ENCODE measurements at regions not wholly inside any gene's neighbourhood (a gene's known extent, or its start where the extent isn't known, plus 50 kb on each side); places are given as distances from the start of the nearest gene placed in this dataset.

DNA sequence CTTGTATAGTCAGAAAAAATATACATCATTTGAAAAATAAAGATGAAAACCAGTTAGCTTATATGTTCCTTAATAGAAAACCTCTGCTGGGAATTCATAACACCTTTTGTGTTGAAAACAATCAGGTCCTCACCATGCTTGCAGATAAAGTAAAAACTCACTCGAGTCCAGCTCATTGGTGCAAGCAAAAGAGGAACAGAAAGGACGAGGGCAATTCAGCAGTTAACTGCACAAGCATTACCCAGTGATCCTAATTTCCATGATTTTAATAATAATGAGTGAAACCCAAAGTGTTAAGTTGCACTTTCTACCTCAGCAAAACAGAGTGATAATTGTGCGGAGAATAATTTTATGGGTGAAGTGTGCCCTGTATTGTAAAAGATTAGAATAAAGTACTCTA is 839.9 kb downstream of the BCL11A start:
- ATAC-seq (no peak), DNase-seq (ENCODE audit: low spot score) (no peak)
- intact Hi-C loops (cut with DNase I), result no loop called here

DNA sequence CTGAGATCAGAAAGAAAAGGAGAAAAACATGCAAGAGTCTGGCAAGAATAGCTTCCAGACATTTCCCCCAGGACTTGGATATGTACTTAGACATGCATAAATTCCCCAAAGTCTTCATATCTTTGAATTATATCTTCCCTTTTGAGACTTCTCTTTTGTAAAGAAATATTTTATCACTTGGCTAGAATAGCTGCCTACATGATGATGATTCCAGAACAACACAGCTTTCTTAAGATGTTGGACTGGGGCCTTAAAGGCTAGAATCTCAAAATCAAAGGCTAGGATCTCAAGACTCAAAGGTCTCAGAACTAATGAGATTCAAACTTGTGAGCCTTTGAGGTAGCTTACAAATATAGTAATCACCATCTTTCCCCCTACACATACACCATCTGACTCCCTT is 842.3 kb downstream of the BCL11A start:
- DNase-seq (ENCODE audit: low spot score) (no peak), ATAC-seq (no peak)
- intact Hi-C loops (cut with DNase I), result no loop called here

DNA sequence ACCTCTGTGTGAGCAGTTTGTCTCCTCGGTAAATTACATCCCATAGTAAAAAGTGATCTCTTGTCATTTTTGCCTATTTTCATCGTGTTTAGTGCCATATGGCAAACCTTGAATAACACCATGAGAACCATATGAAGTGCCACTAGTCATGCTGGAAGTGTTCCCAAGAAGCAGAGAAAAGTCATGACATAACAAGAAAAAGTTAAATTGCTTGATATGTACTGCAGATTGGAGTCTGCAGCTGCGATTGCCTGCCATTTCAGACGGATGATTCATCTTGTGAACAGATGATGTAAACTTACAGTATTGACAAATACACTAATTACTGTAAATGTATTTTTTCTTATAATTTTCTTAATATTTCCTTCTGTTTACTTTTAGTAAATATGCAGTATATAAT is 846.7 kb downstream of the BCL11A start:
- intact Hi-C loops (cut with DNase I), result no loop called here
- ATAC-seq (no peak), DNase-seq (ENCODE audit: low spot score) (no peak)

DNA sequence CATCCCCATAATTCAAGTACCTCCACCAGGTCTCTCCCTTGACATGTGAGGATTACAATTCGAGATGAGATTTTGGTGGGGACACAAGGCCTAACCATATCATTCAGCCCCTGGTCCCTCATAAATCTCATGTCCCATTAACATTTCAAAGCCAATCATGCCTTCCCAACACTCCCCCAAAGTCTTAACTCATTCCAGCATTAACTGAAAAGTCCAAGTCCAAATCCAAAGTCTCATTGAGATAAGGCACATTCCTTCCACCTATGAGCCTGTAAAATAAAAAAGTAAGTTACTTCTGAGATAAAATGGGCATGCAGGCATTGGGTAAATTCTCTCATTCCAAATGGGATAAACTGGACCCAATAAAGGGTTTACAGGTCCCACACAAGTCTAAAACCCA is 849.7 kb downstream of the BCL11A start:
- DNase-seq (ENCODE audit: low spot score), result no peak
- intact Hi-C loops (cut with DNase I), result no loop called here
- no peak for ATAC-seq

DNA sequence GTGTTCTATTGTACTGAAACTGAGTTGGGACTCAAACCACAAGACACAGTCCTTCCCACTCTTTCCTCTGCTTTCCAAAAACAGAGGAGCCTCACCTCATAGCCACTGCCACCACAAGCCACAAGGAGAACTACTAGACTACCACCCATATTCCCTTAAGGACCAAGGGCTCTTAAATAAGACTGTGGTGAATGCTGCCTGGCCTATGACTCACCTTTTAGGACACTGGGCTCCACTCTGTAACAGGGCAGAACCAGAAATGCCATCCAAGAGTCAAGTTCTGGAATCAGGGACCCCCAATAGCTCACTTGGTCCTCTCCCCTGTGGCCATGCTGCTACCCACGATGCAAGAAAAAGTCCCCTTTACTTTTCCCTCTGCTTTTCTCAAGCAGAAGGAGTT is 851.4 kb downstream of the BCL11A start:
- no peak for DNase-seq (ENCODE audit: low spot score)
- no peak for ATAC-seq
- intact Hi-C loops (cut with DNase I), result no loop called here

DNA sequence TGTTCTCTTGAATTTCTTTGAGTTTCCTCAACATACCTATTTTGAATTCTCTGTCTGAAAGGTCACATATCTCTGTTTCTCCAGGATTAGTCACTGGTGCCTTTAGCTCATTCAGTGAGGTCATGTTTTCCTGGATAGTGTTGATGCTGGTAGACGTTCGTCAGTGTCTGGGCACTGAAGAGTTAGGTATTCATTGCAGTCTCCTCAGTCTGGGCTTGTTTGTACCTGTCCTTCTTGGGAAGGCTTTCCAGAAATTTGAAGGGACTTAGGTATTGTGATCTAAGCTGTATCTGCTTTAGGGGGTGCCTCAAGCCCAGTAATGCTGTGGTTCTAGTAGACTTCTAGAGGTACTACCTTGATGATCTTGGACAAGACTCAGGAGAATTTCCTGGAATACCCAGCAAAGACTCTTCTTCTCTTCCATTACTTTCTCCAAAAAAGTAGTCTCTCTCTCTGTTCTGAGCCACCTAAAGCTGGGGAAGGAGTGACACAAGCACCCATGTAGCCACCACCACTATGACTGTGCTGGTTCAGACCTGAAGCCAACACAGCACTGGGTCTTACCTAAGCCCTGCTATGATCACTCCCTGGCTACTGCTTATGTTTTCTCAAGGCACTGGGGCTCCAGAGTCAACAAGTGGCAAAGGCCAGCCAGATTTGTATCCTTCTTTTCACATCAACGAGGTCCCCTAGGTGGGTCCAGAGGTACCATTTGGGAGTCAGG is 852.0 kb downstream of the BCL11A start:
- ATAC-seq, result no peak
- intact Hi-C loops (cut with DNase I), result no loop called here
- no peak for DNase-seq (ENCODE audit: low spot score)

DNA sequence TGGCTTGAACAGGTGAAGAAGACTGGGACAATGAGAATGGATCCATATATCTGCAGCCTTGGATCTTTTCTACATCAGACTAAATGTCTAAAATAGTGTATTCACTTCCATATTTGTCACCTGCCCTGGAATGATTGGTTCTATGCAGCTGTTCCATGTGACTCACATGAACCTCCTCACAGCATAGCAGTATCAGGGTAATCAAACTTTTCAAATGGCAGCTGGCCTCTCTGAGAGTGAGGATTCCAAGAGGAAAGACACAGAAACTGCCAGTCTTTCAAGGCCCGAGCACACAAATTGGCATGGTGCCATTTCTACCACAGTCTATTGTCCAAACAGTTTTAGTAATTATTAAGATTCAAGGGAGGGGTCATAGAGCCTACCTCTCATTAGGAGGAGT is 859.3 kb downstream of the BCL11A start:
- no peak for ATAC-seq
- DNase-seq (ENCODE audit: low spot score), result no peak
- intact Hi-C loops (cut with DNase I), result no loop called here

DNA sequence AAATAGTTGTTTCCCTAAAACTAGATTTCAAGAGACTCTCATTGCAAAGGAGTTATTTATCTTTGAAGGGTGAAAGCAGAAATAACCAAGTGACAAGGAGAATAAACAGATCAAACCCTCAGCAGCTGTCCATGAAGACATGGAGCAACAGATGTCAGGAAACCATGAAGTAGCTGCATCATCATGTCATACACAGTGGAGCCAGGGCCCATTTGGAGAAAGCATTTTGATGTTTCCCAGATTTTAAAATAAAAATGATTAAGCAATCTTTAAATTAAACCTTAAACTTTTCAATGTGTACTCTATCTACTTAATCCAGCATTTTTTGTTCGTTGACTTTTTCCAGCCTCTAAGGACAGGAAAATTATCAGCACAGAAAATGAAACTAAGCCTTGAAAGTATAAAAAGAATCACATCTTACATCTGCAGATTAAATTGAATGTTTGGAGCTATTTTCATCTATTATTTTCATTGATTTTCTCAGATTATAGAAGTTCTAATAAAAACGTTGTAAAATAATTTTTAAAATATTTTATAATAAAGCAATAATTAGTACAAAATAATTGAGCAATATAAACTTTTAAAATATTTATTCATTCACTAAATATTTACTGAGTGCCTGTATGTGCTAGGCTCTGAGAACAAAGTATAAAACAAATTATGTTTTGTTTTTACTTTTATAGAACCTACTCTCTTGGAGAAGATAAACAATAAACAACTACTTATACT is 860.1 kb downstream of the BCL11A start:
- DNase-seq (ENCODE audit: low spot score) (no peak), ATAC-seq (no peak)
- intact Hi-C loops (cut with DNase I), result no loop called here

DNA sequence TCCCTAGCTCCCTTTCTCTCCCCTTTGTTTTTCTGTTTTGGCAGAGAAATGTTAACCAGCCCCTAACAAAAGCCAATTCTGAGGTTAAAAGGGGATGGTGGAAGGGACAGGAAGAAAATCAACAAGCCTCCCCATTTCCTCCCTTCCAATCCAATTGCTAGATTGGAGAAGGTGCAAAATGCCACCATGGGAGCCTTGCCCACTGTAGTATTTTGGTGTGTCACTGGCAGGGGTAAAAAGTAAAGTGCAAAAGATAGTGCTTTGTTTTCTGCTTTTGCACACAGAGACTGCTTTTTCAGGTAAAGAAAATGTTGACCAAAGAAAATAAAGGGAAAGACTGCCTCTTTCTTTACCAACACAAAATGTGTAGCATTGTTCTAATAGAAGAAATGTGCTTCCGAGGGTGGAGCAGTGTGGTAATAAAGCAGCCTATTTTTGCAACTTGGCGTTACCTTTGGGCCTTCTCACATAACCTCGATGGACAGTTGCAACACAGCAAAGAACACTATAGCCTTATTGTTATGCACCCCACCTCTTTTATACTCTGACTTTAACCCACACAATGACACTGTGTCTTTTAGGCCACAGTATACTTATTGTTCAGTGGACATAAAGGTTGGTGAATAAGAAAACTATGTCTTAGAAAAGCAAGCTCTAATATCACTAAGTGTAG is 861.8 kb downstream of the BCL11A start:
- ATAC-seq, result no peak
- DNase-seq (ENCODE audit: low spot score), result no peak
- intact Hi-C loops (cut with DNase I), result no loop called here

DNA sequence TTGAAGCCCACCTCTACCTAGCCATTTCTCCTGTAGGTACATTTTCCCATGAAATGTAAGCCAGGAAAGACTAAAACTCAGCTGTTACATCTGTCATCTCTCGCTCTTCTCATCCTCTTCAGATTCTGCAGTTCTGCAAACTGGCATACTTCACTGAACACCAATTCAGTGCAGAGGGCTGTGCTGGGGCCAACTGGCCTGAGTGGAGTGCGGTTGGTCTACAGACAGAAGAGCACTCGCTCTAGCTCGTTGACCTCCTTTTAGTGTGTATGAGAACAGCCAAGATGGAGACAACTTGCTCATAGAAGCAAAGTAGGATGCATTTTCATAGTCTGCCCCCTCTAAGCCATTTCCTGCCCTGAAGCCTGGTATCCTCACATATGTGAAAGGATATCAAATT is 862.6 kb downstream of the BCL11A start:
- no peak for ATAC-seq
- DNase-seq (ENCODE audit: low spot score), result no peak
- intact Hi-C loops (cut with DNase I), result no loop called here

DNA sequence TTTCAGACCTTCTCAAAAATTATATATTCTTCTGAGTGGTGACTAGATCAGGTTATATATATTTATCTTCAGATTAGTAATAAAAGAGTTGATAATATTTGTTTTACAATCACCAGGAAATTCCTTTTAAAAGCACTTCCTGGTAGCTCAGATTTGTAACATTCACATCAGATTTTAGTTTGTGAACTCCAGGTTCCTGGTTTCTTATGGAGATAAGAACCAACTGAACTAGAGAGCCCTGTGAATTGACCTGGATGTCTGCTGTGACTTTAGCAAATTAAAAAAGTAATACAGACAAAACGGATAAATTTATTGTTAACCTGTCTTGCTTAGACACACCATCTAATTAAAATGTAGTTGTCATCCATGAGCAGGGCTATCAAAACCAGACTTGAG is 868.7 kb downstream of the BCL11A start:
- no peak for ATAC-seq
- intact Hi-C loops (cut with DNase I), result no loop called here
- no peak for DNase-seq (ENCODE audit: low spot score)

DNA sequence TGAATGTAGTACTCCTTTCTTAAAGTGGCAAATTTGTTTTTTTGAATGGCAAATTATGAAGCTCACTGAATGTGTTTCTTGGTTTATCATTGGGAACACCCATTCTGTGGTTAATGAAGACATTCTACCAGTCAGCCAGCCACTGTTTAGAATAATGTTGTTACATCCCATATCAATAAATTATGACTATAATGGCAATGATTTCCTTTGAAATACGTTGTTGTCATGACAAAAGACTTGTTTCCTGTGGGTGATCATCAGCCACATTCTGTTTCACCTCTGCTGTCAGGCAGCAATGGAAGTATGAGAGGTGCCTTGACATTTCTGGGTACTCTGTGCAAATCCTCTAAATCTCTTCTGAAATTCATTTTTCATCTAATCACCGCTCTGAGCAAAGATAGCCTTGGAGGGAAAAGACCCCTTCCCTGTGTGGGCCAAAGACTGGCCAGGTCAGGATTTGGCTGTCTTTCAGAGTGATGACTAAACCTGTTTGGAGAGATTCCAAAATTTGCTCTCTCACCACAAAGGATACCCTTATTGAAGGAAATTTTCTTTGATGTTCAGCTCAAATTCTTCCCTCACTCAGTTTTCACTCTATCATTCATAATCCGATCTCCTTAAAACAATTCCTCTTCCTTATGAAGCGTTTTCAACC is 869.2 kb downstream of the BCL11A start:
- intact Hi-C loops (cut with DNase I), result no loop called here
- ATAC-seq, result no peak
- no peak for DNase-seq (ENCODE audit: low spot score)

DNA sequence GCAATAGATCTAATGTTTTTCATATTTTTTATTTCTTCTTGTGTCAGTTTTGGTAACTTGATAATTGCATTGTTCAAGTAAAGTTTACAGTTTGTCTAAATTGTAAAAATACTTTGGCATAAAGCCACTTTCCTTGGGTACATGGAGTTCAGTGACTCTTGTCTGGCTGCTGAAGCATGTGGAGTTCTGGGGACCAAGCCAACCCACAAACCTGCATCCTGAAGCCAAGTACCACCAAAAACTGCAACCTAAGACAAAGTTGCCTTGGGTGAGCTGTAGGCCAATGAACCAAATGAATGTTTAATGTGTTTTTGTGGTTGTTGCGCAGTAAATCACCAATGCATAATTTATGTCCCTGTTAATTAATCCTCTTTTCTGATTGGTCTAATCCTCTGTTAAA is 872.6 kb downstream of the BCL11A start:
- intact Hi-C loops (cut with DNase I), result no loop called here
- DNase-seq (ENCODE audit: low spot score) (no peak), ATAC-seq (no peak)

DNA sequence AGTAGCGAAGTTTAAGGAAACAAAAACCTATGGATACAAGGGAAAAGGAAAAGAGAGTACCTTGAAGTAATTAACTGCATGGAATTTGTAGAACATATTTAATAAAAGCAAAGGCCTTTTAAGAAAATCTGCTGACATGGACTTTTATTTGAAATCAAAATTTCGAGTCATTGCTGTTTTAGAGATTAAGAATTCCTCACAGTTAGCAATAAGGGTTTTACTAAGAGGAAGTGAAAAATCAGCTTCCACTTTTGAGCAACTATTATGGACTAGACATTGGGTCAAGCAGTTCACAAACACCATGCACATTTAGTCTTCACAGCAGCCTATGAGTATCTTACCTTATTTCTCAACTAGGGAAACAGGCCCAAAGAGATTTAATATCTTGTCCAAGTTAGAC is 876.3 kb downstream of the BCL11A start:
- intact Hi-C loops (cut with DNase I), result no loop called here

DNA sequence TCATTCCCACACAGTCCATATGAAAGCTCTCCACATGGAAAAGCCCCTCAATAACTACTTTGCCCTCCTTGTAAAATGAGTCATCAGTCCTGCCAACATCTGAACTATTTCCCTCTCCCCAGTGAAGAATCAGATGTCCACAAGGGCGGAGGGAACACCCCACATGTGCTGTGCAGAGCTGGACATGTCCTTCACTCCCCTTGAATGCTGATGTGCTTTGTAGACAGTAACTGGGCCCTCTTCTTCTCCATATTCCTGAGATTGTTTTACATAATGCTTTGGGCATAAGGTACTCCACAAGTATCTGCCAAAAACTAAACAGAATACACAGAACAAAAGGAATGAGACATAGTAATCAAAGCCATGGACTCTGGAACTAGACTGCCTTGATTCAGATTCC is 879.4 kb downstream of the BCL11A start:
- intact Hi-C loops (cut with DNase I), result no loop called here
- DNase-seq (ENCODE audit: low spot score), result no peak
- no peak for ATAC-seq

More for the DNA sequence above, 876.3 kb downstream of the BCL11A start:
- ATAC-seq (no peak), DNase-seq (ENCODE audit: low spot score) (no peak)

DNA sequence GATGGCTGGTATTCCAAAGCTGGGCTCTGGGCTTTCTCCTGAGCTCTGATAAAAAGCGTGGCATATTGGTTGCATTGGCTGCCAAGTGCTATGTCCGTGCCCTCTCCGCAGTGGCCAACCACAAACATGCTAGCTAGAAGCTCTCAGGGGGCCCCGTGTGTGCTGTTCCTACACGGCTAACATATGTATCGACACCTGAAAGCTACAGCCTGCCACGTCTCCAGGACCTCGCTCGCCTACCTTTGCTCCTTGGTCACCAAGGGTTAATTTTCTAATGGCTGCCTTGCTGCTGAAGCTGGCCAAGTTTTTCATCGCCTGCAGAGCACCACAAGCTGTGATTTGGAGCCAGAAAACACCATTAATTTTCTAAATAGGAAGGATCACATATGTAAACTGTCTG is 888.4 kb downstream of the BCL11A start:
- no peak for DNase-seq (ENCODE audit: low spot score)
- intact Hi-C loops (cut with DNase I), result no loop called here
- ATAC-seq, result no peak

DNA sequence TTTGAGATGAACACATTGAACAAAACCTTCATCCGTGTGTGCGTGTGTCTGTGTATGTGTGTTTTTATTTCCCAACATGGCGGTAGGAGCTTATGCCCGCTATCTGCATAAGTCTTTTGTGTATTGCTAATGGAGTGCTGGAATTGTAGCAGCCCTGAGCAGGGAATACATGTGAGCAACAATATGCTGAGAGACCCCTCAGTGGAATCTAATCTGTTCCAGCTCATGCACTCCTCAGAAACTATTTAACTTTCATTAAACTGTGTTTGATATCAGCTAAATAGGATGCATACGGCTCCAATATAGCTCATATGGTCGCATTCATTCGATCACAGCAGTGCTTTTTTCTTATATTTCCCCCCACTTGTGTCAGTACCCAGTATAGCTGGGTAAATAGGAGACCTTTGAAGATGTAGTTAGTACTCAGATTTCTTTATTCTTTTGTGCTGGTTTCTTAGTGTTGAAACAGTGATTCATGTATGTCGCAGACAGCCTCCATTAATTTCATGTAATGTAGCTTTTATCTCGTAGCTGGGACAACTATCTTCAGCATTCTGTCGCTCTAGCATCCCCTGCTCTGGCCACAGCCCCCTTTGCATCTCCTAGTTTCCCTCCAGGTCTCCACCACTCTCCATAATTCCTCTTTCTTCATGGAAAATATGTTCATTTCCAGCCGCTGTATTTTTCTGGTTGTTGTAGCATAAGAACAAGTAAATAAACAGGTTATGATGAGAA is 891.2 kb downstream of the BCL11A start:
- intact Hi-C loops (cut with DNase I), result no loop called here

DNA sequence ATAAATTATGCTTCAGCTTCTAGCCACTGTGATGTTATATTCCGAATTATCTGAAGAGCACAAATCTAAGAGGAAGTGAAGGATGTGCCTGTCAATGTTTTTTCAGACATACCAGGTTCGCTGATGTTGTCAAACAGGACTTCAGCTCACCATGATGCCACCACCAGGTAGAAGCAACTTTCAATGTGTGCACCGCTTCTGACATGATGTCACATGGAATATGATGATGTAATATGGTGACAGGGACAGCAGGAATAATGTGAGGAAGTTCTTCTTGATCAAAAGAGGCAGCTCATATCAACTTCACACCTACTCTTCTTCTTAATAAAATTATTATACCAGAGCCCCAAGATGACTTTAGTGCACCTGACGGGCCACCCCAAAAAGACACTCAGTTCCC is 893.2 kb downstream of the BCL11A start:
- intact Hi-C loops (cut with DNase I), result no loop called here
- no peak for ATAC-seq

More for the DNA sequence above, 891.2 kb downstream of the BCL11A start:
- DNase-seq (ENCODE audit: low spot score) (no peak), ATAC-seq (no peak)

DNA sequence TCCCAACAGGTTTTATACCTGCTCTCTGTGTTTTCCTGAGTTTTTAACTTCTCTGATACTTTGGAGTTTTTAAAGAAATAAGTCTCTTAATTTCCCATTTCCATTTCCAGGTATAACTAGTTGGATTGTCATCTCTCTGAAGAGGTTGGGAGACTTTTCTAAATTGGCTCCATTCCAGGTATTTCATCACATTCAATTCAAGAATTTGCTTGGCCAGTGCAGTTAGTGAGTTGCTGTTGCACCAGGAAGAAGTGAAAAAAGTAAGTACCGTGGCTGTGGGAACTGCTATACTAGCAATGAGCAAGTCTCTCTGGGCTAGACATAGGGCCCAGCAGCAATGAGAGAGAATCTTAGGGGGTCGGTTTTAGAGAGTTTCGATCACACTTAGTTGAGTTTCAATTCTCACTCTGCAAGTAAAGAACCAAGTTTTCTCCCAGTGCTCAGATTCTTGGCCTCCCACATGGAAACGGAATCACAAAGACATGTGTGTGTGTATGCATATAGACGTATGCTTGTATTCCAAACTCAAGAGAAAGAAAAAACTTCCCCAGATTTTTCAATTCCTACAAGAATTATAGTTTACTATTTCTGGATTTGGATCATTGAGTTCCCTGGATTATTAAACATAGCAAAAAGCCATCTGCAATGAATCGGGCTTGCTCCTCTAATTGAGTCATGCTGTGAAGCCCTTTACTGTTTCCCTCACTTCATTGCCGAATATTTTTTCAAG is 894.4 kb downstream of the BCL11A start:
- intact Hi-C loops (cut with DNase I), result no loop called here
- DNase-seq (ENCODE audit: low spot score) (no peak), ATAC-seq (no peak)

More for the DNA sequence above, 893.2 kb downstream of the BCL11A start:
- no peak for DNase-seq (ENCODE audit: low spot score)

All from sciatic nerve (tissue), 2 donors.